H9 (cell line): ENCODE measurements at regions not wholly inside any gene's neighbourhood (a gene's known extent, or its start where the extent isn't known, plus 50 kb on each side); places are given as distances from the start of the nearest gene placed in this dataset.

Experiments
- DNase-seq: peaks from one replicate; pipeline ENCODE4 v3.0.0-alpha.2; 2017
- H2AFZ ChIP-seq: one replicate; pipeline ENCODE4 v1.6.1; 2013; ENCODE audit warnings: mild to moderate bottlenecking, low read length, control low read depth, moderate library complexity
- H2AK5ac ChIP-seq: 2 replicates; pipeline ENCODE4 v1.6.1; 2013; ENCODE audit warnings: low read length, control low read depth, mixed read lengths; ENCODE audit not compliant: insufficient read length
- H2BK120ac ChIP-seq: one replicate; pipeline ENCODE4 v1.6.1; 2013; ENCODE audit warnings: low read depth, mild to moderate bottlenecking, low read length, control low read depth, inconsistent platforms; ENCODE audit not compliant: poor library complexity, severe bottlenecking
- H2BK12ac ChIP-seq: 2 replicates; pipeline ENCODE4 v1.6.1; 2013; ENCODE audit warnings: low read length, control low read depth, mixed read lengths, low read depth; ENCODE audit not compliant: insufficient read length
- H2BK15ac ChIP-seq: 2 replicates; pipeline ENCODE4 v1.6.1; 2013; ENCODE audit warnings: low read depth, low read length, control low read depth
- H2BK20ac ChIP-seq: one replicate; pipeline ENCODE4 v1.6.1; 2013; ENCODE audit warnings: low read depth, mild to moderate bottlenecking, low read length, control low read depth, inconsistent platforms; ENCODE audit not compliant: poor library complexity, severe bottlenecking
- H2BK5ac ChIP-seq: 2 replicates; pipeline ENCODE4 v1.6.1; 2013; ENCODE audit warnings: low read length, control low read depth, mixed read lengths; ENCODE audit not compliant: insufficient read length
- H3K14ac ChIP-seq: 2 replicates; pipeline ENCODE4 v1.6.1; 2013; ENCODE audit warnings: low read length, control low read depth; ENCODE audit not compliant: insufficient read depth
- H3K18ac ChIP-seq: 2 replicates; pipeline ENCODE4 v1.6.1; 2013; ENCODE audit warnings: low read depth, mild to moderate bottlenecking, mixed read lengths, low read length, control low read depth; ENCODE audit not compliant: insufficient read length
- H3K23ac ChIP-seq: 2 replicates; pipeline ENCODE4 v1.6.1; 2013; ENCODE audit warnings: low read length, control low read depth, mixed read lengths, low read depth; ENCODE audit not compliant: insufficient read length
- H3K23me2 ChIP-seq: 2 replicates; pipeline ENCODE4 v1.6.1; 2013; ENCODE audit warnings: low read depth, mild to moderate bottlenecking, mixed read lengths, low read length, control low read depth; ENCODE audit not compliant: insufficient read length, poor library complexity, severe bottlenecking
- H3K27ac ChIP-seq: 2 replicates; pipeline ENCODE4 v1.5.1; 2013; ENCODE audit warnings: low read length, control low read depth, mixed read lengths, low read depth; ENCODE audit not compliant: insufficient read length
- H3K27me3 ChIP-seq: 2 replicates; pipeline ENCODE4 v1.6.1; 2013; ENCODE audit warnings: low read length, control low read depth, inconsistent platforms; ENCODE audit not compliant: insufficient read depth
- H3K4ac ChIP-seq: 2 replicates; pipeline ENCODE4 v1.6.1; 2013; ENCODE audit warnings: low read depth, mild to moderate bottlenecking, control low read depth, inconsistent platforms, low read length, moderate library complexity
- H3K4me1 ChIP-seq: 2 replicates; pipeline ENCODE4 v1.6.1; 2013; ENCODE audit warnings: low read length, control low read depth, inconsistent platforms; ENCODE audit not compliant: insufficient read depth
- H3K4me2 ChIP-seq: 2 replicates; pipeline ENCODE4 v1.6.1; 2013; ENCODE audit warnings: low read length, control low read depth, mixed read lengths; ENCODE audit not compliant: insufficient read length, insufficient read depth
- H3K56ac ChIP-seq: 2 replicates; pipeline ENCODE4 v1.6.1; 2013; ENCODE audit warnings: low read depth, mild to moderate bottlenecking, mixed read lengths, low read length, control low read depth; ENCODE audit not compliant: insufficient read length
- H3K79me1 ChIP-seq: 2 replicates; pipeline ENCODE4 v1.6.1; 2013; ENCODE audit warnings: low read depth, mild to moderate bottlenecking, moderate library complexity, low read length, control low read depth, inconsistent platforms; ENCODE audit not compliant: insufficient read depth, poor library complexity, severe bottlenecking
- H3K79me2 ChIP-seq: 2 replicates; pipeline ENCODE4 v1.6.1; 2013; ENCODE audit warnings: low read length, control low read depth, inconsistent platforms; ENCODE audit not compliant: insufficient read depth
- H3K9ac ChIP-seq: 2 replicates; pipeline ENCODE4 v1.6.1; 2013; ENCODE audit warnings: low read length, control low read depth, mixed read lengths; ENCODE audit not compliant: insufficient read length; ENCODE audit errors: extremely low read depth
- H3K9me3 ChIP-seq: one replicate; pipeline ENCODE4 v1.6.1; 2013; ENCODE audit warnings: low read depth, low read length, inconsistent platforms; ENCODE audit not compliant: control insufficient read depth
- H3T11ph ChIP-seq: one replicate; pipeline ENCODE4 v1.6.1; 2013; ENCODE audit warnings: mild to moderate bottlenecking, low read length, control low read depth, inconsistent platforms
- H4K20me1 ChIP-seq: one replicate; pipeline ENCODE4 v1.6.1; 2013; ENCODE audit not compliant: control insufficient read depth, insufficient read length, insufficient read depth
- H4K5ac ChIP-seq: 2 replicates; pipeline ENCODE4 v1.6.1; 2013; ENCODE audit warnings: low read depth, mild to moderate bottlenecking, mixed read lengths, low read length, control low read depth; ENCODE audit not compliant: insufficient read length
- H4K8ac ChIP-seq: replicated peaks from 2 replicates; pipeline ENCODE4 v1.6.1; 2013; ENCODE audit warnings: low read length, control low read depth, mixed read lengths, low read depth; ENCODE audit not compliant: insufficient read length
- H4K91ac ChIP-seq: 2 replicates; pipeline ENCODE4 v1.6.1; 2013; ENCODE audit warnings: low read depth, mild to moderate bottlenecking, moderate library complexity, mixed read lengths, low read length, control low read depth; ENCODE audit not compliant: insufficient read length
- H3K27ac Mint-ChIP-seq, 3 experiments: 2 replicates in 2 of 3; 3 replicates in 1 of 3; pipeline ENCODE4 v1.8.0; 2020 to 2021; ENCODE audit warnings: mixed read lengths in 3 of 3, mild to moderate bottlenecking in 1 of 3, moderate library complexity in 1 of 3
- H3K27me3 Mint-ChIP-seq: 2 replicates; pipeline ENCODE4 v1.8.0; 2021; ENCODE audit warnings: low read depth, mild to moderate bottlenecking, moderate library complexity, mixed read lengths
- H3K36me3 Mint-ChIP-seq, 3 experiments: 2 replicates in 2 of 3; 3 replicates in 1 of 3; pipeline ENCODE4 v1.8.0; 2020 to 2021; ENCODE audit warnings: low read depth in 3 of 3, mixed read lengths in 3 of 3; ENCODE audit not compliant: insufficient read depth in 1 of 3
- H3K4me1 Mint-ChIP-seq, 2 experiments: 2 replicates each; pipeline ENCODE4 v1.8.0; 2020; ENCODE audit warnings: mixed read lengths in 2 of 2
- H3K4me3 Mint-ChIP-seq, 2 experiments: 2 replicates in 1 of 2; 3 replicates in 1 of 2; pipeline ENCODE4 v1.8.0; 2020 to 2021; ENCODE audit warnings: mild to moderate bottlenecking in 2 of 2, mixed read lengths in 2 of 2, moderate library complexity in 1 of 2
- H3K9me3 Mint-ChIP-seq, 2 experiments: 2 replicates in 1 of 2; 3 replicates in 1 of 2; pipeline ENCODE4 v1.8.0; 2020; ENCODE audit warnings: mild to moderate bottlenecking in 2 of 2, mixed read lengths in 2 of 2, moderate library complexity in 1 of 2
- CTCF ChIP-seq: fragments of 200-600 bp; sonication (generic); conservative IDR thresholded peaks from 3 replicates; pipeline ENCODE4 v1.8.0; 2021; ENCODE audit warnings: antibody characterized with exemption, mild to moderate bottlenecking
- WGBS: extraction: QIAGEN DNeasy Blood & Tissue Kit; methylation state at CpG from one replicate; pipeline ENCODE4 v1.1.7; 2013; ENCODE audit warnings: missing lambda C conversion rate, low lambda C conversion rate, mixed read lengths; ENCODE audit not compliant: insufficient read length; ENCODE audit errors: extremely low coverage; 5-methylcytosine and 5-hydroxymethylcytosine counted together

- Mint-ChIP-seq H3K27me3 (peaks cover 34% of the 10 kb centered on the region), H3K4me3 (no peak overlapping the region), H3K27ac (no peak overlapping the region), H3K9me3 (no peaks in the 10 kb centered on the region), H3K36me3 (no peaks in the 10 kb centered on the region; a peak in 2 of 7 replicates), H3K4me1 (peaks cover 0 to 3% of the 10 kb centered on the region in 2 experiments; a peak in 1 of 4 replicates)
- no CpG with 5 or more reads among the region's 4 CpGs for WGBS
- Histone ChIP-seq H2BK20ac (no peak overlapping the region), H3K4ac (no peak overlapping the region), H4K91ac (no peak overlapping the region), H3K4me2 (no peak overlapping the region), H3K56ac (no peak overlapping the region), H3K79me1 (no peaks in the 10 kb centered on the region), H2AFZ (no peak overlapping the region), H3K27ac (no peak overlapping the region), H4K5ac (no peak overlapping the region), H3K27me3 (no peaks in the 10 kb centered on the region), H2BK120ac (no peak overlapping the region), H2AK5ac (no peak overlapping the region), H3K9ac (no peak overlapping the region), H3K79me2 (no peaks in the 10 kb centered on the region), H4K20me1 (no peaks in the 10 kb centered on the region), H3T11ph (no peak overlapping the region), H2BK15ac (no peak overlapping the region), H3K18ac (no peak overlapping the region), H3K23ac (no peak overlapping the region), H3K9me3 (no peaks in the 10 kb centered on the region), H2BK5ac (no peak overlapping the region), H3K23me2 (no peaks in the 10 kb centered on the region), H3K14ac (no peak overlapping the region), H3K4me1 (no peaks in the 10 kb centered on the region), H2BK12ac (no peak overlapping the region), H4K8ac (no peak overlapping the region)
- DNase-seq = no peak
- no peak for TF ChIP-seq CTCF
These were observed 91.0 kb upstream of the FMN2 start for GRCh38 chr1:240000634-240001033.
